GM12878 (cell line): ENCODE measurements at regions not wholly inside any gene's neighbourhood (a gene's known extent, or its start where the extent isn't known, plus 50 kb on each side); places are given as distances from the start of the nearest gene placed in this dataset.

Experiments
- ATAC-seq: fragments of 200-7000 bp; cut with Tn5 transposase; 3 replicates; pipeline ENCODE4 v1.9.1; 2020; ENCODE audit warnings: mild to moderate bottlenecking, moderate library complexity
- BruUV-seq: library from RNA; stranded (reverse); fragments of 400-500 nt; replicated peaks from 2 replicates; lab custom pipeline; 2021; lab: Mats Ljungman, UMichigan
- CTCF ChIA-PET: fragments of 300-600 bp; sonication (Branson Sonifier 250); formaldehyde crosslinking; extraction: SDS; loops from one replicate; lab custom pipeline; 2021; ENCODE audit warnings: inconsistent platforms; lab: Yijun Ruan, JAX
- POLR2A ChIA-PET: fragments of 350-600 bp; formaldehyde crosslinking; extraction: SDS; loops from one replicate; lab custom pipeline; 2021; ENCODE audit warnings: inconsistent platforms; lab: Charles Lee
- RAD21 ChIA-PET: fragments of 300-600 bp; sonication (Branson Sonifier 250); formaldehyde crosslinking; loops from one replicate; lab custom pipeline; 2023; ENCODE audit warnings: antibody characterized with exemption; ENCODE audit not compliant: unreplicated experiment; lab: Charles Lee
- SMC1A ChIA-PET: fragments of 300-600 bp; sonication (Branson Sonifier 250); formaldehyde crosslinking; loops from one replicate; lab custom pipeline; 2023; ENCODE audit not compliant: unreplicated experiment, uncharacterized antibody; lab: Charles Lee
- DNase-seq: peaks from one replicate; pipeline ENCODE4 v3.0.0-alpha.2; 2011; ENCODE audit warnings: low read depth, low spot score
- FAIRE-seq: peaks from 3 replicates; lab custom pipeline; 2011; peaks lifted over from hg19 to GRCh38; lab: Jason Lieb, UNC
- H2AFZ ChIP-seq: 2 replicates; pipeline ENCODE4 v1.6.0; 2011; ENCODE audit warnings: low read depth, low read length, control low read depth; ENCODE audit not compliant: control insufficient read depth
- H3K27ac ChIP-seq: 2 replicates; pipeline ENCODE4 v1.5.1; 2011; ENCODE audit warnings: control low read depth; ENCODE audit not compliant: control insufficient read depth, insufficient read depth
- H3K27me3 ChIP-seq, 2 experiments: replicated peaks in 1 of 2; 2 replicates each; pipeline versions ENCODE4 v1.6.0 to v1.6.1; 2011; ENCODE audit warnings: low read length in 1 of 2; ENCODE audit not compliant: control insufficient read depth in 2 of 2, insufficient read depth in 2 of 2
- H3K36me3 ChIP-seq, 2 experiments: 2 replicates each; pipeline ENCODE4 v1.5.1; 2011; ENCODE audit warnings: low read length in 1 of 2; ENCODE audit not compliant: control insufficient read depth in 2 of 2, insufficient read depth in 2 of 2
- H3K4me1 ChIP-seq: 2 replicates; pipeline ENCODE4 v1.6.1; 2011; ENCODE audit warnings: mild to moderate bottlenecking, low read length, moderate library complexity, mixed read lengths; ENCODE audit not compliant: control insufficient read depth, insufficient read depth
- H3K4me2 ChIP-seq: 2 replicates; pipeline ENCODE4 v1.6.0; 2011; ENCODE audit warnings: control low read depth; ENCODE audit not compliant: control insufficient read depth, insufficient read depth
- H3K4me3 ChIP-seq: fragments of 200-600 bp; sonication (generic); 2 replicates; pipeline ENCODE4 v1.5.1; 2016
- H3K79me2 ChIP-seq: 2 replicates; pipeline ENCODE4 v1.6.0; 2011; ENCODE audit warnings: low read length; ENCODE audit not compliant: control insufficient read depth, insufficient read depth
- H3K9ac ChIP-seq: 2 replicates; pipeline ENCODE4 v1.8.0; 2011; ENCODE audit warnings: low read length, control low read depth, mixed read lengths; ENCODE audit not compliant: control insufficient read depth, insufficient read depth
- H3K9me3 ChIP-seq: replicated peaks from 3 replicates; pipeline ENCODE4 v1.5.1; 2011; ENCODE audit warnings: mild to moderate bottlenecking, low read length; ENCODE audit not compliant: control insufficient read depth, insufficient read depth
- H4K20me1 ChIP-seq: 2 replicates; pipeline ENCODE4 v1.6.0; 2011; ENCODE audit not compliant: control insufficient read depth, insufficient read depth
- CBFB ChIP-seq: IDR thresholded peaks from 2 replicates; pipeline ENCODE4 v1.6.1; 2016; ENCODE audit warnings: antibody characterized with exemption, low read depth
- CHD1 ChIP-seq: IDR thresholded peaks from 2 replicates; pipeline ENCODE4 v1.6.1; 2012; ENCODE audit warnings: low read depth, low read length, improper control_type of control experiment
- MLLT1 ChIP-seq: fragments of 450-650 bp; IDR thresholded peaks from 2 replicates; pipeline ENCODE4 v1.6.1; 2016; ENCODE audit warnings: mild to moderate bottlenecking
- SMC3 ChIP-seq: IDR thresholded peaks from 2 replicates; pipeline ENCODE4 v1.6.1; 2011; ENCODE audit warnings: low read length, improper control_type of control experiment, borderline replicate concordance
- ZBTB11 ChIP-seq: fragments of 450-650 bp; formaldehyde crosslinking; IDR thresholded peaks from 2 replicates; pipeline ENCODE4 v1.5.0; 2022; ENCODE audit warnings: mild to moderate bottlenecking, missing genetic modification characterization
- ZBTB33 ChIP-seq: fragments of 450-650 bp; IDR thresholded peaks from 2 replicates; pipeline ENCODE4 v1.6.1; 2017; ENCODE audit warnings: mild to moderate bottlenecking
- WGBS: methylation state at CpG from one replicate; pipeline ENCODE4 v1.1.6; 2016; ENCODE audit warnings: low lambda C conversion rate; ENCODE audit not compliant: insufficient replicate concordance, insufficient coverage; ENCODE audit errors: missing lambda C conversion rate; 5-methylcytosine and 5-hydroxymethylcytosine counted together
- in situ Hi-C: fragments of 300-500 bp; cut with MboI; formaldehyde crosslinking; loops from 9 replicates; pipeline ENCODE4 v1.14.3; 2018; ENCODE audit warnings: mixed read lengths
- intact Hi-C: fragments of 100-400 bp; cut with micrococcal nuclease; formaldehyde crosslinking; loops from one replicate; pipeline ENCODE4 v1.14.2; 2022; ENCODE audit not compliant: unreplicated experiment

GRCh38 chr1:36570478-36571060, 87.9 kb upstream of the CSF3R start:
- no peak overlapping the region for H3K4me2 ChIP-seq
- ChIA-PET SMC1A (no interaction called here), RAD21 (no interaction called here), POLR2A (no interaction called here), CTCF (interaction anchor here (0.9 kb wide), 1 partner anchor 14 kb away, joined by 3 read pairs; no protein-coding TSS in a partner anchor)
- no peaks in the 10 kb centered on the region for H3K36me3 ChIP-seq
- no peaks in the 10 kb centered on the region for H4K20me1 ChIP-seq
- no peaks in the 10 kb centered on the region for H3K9me3 ChIP-seq
- no peak for FAIRE-seq
- no peaks in the 10 kb centered on the region; a peak in 1 of 4 replicates for H3K27me3 ChIP-seq
- H3K4me3 ChIP-seq: no peak overlapping the region
- no peaks in the 10 kb centered on the region for H3K79me2 ChIP-seq
- intact Hi-C loops: loop anchor here (10.0 kb wide), 1 partner anchor 754 kb away; no protein-coding TSS in a partner anchor
- H3K4me1 ChIP-seq: no peaks in the 10 kb centered on the region
- no peak for ATAC-seq
- 37% methylated on average over 12 of the region's 12 CpGs for WGBS
- no TSS peak for BruUV-seq
- H2AFZ ChIP-seq: no peak overlapping the region
- in situ Hi-C loops: no loop called here
- no peak overlapping the region for H3K27ac ChIP-seq
- DNase-seq: no peak
- no peak for TF ChIP-seq CBFB
- H3K9ac ChIP-seq: no peak overlapping the region

- in situ Hi-C loops: no loop called here
- no peaks in the 10 kb centered on the region for H3K9me3 ChIP-seq
- H3K27me3 ChIP-seq: no peaks in the 10 kb centered on the region; a peak in 1 of 4 replicates
- H3K36me3 ChIP-seq: no peaks in the 10 kb centered on the region
- TF ChIP-seq MLLT1 (no peak), CHD1 (no peak), SMC3 (no peak), ZBTB33 (no peak), ZBTB11 (CRISPR knock-in tag) (no peak)
- ChIA-PET POLR2A (no interaction called here), SMC1A (no interaction called here), CTCF (interaction anchor here (0.7 kb wide), 1 partner anchor 188 kb away, joined by 3 read pairs; no protein-coding TSS in a partner anchor), RAD21 (no interaction called here)
- H3K27ac ChIP-seq: no peak overlapping the region
- H3K9ac ChIP-seq: no peak overlapping the region
- 46% methylated on average over 7 of the region's 7 CpGs for WGBS
- ATAC-seq (no peak), FAIRE-seq (no peak), DNase-seq (no peak)
- intact Hi-C loops: loop anchor here (10.0 kb wide), 1 partner anchor 755 kb away; no protein-coding TSS in a partner anchor
- H3K4me3 ChIP-seq: no peak overlapping the region
- no peak overlapping the region for H2AFZ ChIP-seq
- no peaks in the 10 kb centered on the region for H3K4me1 ChIP-seq
- H3K4me2 ChIP-seq: no peak overlapping the region
- no peaks in the 10 kb centered on the region for H4K20me1 ChIP-seq
- BruUV-seq: no TSS peak
- no peaks in the 10 kb centered on the region for H3K79me2 ChIP-seq
Measured at GRCh38 chr1:36570006-36570405, 87.3 kb upstream of the CSF3R start.
